ENCODE measurements at regions not wholly inside any gene's neighbourhood (a gene's known extent, or its start where the extent isn't known, plus 50 kb on each side); places are given as distances from the start of the nearest gene placed in this dataset.

DNA sequence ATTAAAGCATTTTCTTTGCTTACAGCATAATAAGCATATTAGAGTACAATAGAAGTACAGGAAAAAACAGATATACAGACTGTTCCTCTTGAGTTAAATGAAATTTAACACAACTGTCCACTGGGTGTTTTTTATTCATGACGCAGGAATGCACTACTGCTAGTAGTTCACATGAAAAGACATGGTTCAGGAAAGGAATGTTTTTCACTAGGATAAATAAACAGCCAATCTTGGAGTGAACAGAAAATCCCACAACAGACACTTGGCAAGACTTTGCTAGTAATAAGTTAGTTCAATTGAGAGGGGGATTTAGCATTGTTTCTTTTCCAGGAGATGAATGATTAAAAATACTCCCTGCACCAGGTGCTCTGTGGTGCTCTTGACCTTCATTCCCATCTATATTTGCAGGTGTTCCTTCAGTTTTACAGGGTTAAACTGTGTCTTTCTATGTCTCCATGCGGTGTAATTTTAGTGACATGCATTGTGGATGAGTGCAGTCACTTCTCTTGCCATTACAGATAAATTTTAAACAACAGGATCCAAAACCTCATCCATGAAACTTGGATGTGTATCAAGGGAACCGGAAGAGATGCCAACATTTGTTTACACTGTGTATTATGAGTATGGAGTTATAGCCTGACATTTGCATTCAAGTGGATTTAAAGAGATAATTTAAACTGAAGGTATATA, 796.6 kb downstream of the DSC3 start:
- DNase-seq (ENCODE audit: low read depth in 1 of 2, low spot score in 1 of 2), result no peak
- Histone ChIP-seq H3K27ac (replicated peaks) (no peak overlapping the region), H3K4me3 (replicated peaks; ENCODE audit: insufficient read depth, low read length) (no peak overlapping the region), H3K27me3 (ENCODE audit: insufficient read depth, poor library complexity, severe bottlenecking) (no peaks in the 10 kb centered on the region)
- TF ChIP-seq, protein P1, sequence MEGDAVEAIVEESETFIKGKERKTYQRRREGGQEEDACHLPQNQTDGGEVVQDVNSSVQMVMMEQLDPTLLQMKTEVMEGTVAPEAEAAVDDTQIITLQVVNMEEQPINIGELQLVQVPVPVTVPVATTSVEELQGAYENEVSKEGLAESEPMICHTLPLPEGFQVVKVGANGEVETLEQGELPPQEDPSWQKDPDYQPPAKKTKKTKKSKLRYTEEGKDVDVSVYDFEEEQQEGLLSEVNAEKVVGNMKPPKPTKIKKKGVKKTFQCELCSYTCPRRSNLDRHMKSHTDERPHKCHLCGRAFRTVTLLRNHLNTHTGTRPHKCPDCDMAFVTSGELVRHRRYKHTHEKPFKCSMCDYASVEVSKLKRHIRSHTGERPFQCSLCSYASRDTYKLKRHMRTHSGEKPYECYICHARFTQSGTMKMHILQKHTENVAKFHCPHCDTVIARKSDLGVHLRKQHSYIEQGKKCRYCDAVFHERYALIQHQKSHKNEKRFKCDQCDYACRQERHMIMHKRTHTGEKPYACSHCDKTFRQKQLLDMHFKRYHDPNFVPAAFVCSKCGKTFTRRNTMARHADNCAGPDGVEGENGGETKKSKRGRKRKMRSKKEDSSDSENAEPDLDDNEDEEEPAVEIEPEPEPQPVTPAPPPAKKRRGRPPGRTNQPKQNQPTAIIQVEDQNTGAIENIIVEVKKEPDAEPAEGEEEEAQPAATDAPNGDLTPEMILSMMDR (IDR thresholded peaks at IDR 0.05; ENCODE audit: insufficient read depth, low read length), result no peak
- TF ChIP-seq GABPA (IDR thresholded peaks at IDR 0.05; ENCODE audit: low read depth) (no peak), SPI1 (IDR thresholded peaks at IDR 0.05; ENCODE audit: borderline replicate concordance, low read depth) (no peak), POLR2AphosphoS5 (IDR thresholded peaks at IDR 0.05; ENCODE audit: low read depth) (no peak)
- TF ChIP-seq, protein P2, sequence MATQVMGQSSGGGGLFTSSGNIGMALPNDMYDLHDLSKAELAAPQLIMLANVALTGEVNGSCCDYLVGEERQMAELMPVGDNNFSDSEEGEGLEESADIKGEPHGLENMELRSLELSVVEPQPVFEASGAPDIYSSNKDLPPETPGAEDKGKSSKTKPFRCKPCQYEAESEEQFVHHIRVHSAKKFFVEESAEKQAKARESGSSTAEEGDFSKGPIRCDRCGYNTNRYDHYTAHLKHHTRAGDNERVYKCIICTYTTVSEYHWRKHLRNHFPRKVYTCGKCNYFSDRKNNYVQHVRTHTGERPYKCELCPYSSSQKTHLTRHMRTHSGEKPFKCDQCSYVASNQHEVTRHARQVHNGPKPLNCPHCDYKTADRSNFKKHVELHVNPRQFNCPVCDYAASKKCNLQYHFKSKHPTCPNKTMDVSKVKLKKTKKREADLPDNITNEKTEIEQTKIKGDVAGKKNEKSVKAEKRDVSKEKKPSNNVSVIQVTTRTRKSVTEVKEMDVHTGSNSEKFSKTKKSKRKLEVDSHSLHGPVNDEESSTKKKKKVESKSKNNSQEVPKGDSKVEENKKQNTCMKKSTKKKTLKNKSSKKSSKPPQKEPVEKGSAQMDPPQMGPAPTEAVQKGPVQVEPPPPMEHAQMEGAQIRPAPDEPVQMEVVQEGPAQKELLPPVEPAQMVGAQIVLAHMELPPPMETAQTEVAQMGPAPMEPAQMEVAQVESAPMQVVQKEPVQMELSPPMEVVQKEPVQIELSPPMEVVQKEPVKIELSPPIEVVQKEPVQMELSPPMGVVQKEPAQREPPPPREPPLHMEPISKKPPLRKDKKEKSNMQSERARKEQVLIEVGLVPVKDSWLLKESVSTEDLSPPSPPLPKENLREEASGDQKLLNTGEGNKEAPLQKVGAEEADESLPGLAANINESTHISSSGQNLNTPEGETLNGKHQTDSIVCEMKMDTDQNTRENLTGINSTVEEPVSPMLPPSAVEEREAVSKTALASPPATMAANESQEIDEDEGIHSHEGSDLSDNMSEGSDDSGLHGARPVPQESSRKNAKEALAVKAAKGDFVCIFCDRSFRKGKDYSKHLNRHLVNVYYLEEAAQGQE (IDR thresholded peaks at IDR 0.05; ENCODE audit: insufficient replicate concordance, low read depth), result no peak

DNA sequence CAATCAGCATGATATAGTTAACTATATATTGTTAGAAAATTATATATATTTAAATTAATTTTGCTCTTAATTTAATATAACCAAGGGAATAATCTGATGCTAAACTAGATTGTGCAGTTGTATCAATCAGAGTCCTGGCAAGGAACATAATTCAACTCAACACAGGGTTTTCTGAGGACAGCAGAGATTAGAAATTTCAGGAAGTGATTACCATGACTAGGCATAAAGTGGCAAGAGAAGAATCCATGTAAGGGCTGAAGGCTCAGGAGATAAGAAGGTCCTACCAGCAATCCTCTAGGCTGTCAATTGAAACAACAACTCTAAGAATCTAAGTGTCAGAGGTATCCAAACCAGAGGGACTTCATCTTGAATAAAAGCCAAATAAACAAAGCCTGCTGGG, 807.8 kb downstream of the DSC3 start:
- H3K4me3 ChIP-seq (replicated peaks; ENCODE audit: insufficient read depth, low read length), result no peak overlapping the region
- H3K27ac ChIP-seq (replicated peaks), result no peak overlapping the region
- H3K27me3 ChIP-seq (ENCODE audit: insufficient read depth, poor library complexity, severe bottlenecking), result no peaks in the 10 kb centered on the region
- TF ChIP-seq GABPA (IDR thresholded peaks at IDR 0.05; ENCODE audit: low read depth) (no peak), SPI1 (IDR thresholded peaks at IDR 0.05; ENCODE audit: borderline replicate concordance, low read depth) (0 out of 2 replicates have a peak, but pooled peaks have one; percentile 5), POLR2AphosphoS5 (IDR thresholded peaks at IDR 0.05; ENCODE audit: low read depth) (no peak)
- TF ChIP-seq, protein P2 (IDR thresholded peaks at IDR 0.05; ENCODE audit: insufficient replicate concordance, low read depth), result no peak
- TF ChIP-seq, protein P1 (IDR thresholded peaks at IDR 0.05; ENCODE audit: insufficient read depth, low read length), result no peak
- no peak for DNase-seq (ENCODE audit: low read depth in 1 of 2, low spot score in 1 of 2)

DNA sequence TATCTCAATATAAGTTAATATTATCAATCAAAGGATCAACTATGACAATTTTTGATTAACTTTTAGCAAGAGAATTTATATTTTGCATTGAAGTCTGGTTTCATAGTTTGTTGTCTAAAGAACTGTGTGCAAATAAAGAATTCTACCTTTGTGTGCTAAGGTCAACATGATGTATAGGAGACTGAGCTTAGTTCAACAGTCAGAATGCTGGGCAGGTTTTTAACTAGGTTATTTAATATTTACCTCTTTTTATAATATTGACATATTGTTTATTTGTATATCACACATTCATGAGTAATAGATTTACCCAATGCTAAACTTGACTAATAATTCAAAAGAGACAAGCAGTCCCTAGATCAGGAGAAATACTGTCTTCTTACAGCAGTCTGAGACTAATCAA, 831.4 kb downstream of the DSC3 start:
- DNase-seq (ENCODE audit: low read depth in 1 of 2, low spot score in 1 of 2), result no peak
- no peak overlapping the region for H3K4me3 ChIP-seq (replicated peaks; ENCODE audit: insufficient read depth, low read length)
- H3K27me3 ChIP-seq (ENCODE audit: insufficient read depth, poor library complexity, severe bottlenecking), result no peaks in the 10 kb centered on the region
- no peak overlapping the region for H3K27ac ChIP-seq (replicated peaks)
- TF ChIP-seq, protein P1 (IDR thresholded peaks at IDR 0.05; ENCODE audit: insufficient read depth, low read length), result no peak
- TF ChIP-seq GABPA (IDR thresholded peaks at IDR 0.05; ENCODE audit: low read depth), result no peak
- TF ChIP-seq POLR2AphosphoS5 (IDR thresholded peaks at IDR 0.05; ENCODE audit: low read depth), result no peak
- no peak for TF ChIP-seq SPI1 (IDR thresholded peaks at IDR 0.05; ENCODE audit: borderline replicate concordance, low read depth)
- TF ChIP-seq, protein P2 (IDR thresholded peaks at IDR 0.05; ENCODE audit: insufficient replicate concordance, low read depth), result no peak
